ENCODE measurements at regions not wholly inside any gene's neighbourhood (a gene's known extent, or its start where the extent isn't known, plus 50 kb on each side); places are given as distances from the start of the nearest gene placed in this dataset.

- TF ChIP-seq CTCF (IDR thresholded peaks at IDR 0.05; ENCODE audit: low read depth, low read length, poor library complexity, severe bottlenecking) (no peak), EZH2phosphoT487 (IDR thresholded peaks at IDR 0.05; ENCODE audit: borderline replicate concordance, low read length) (no peak)
Observed at GRCh38 chr4:23567338-23567737, 322.5 kb downstream of the PPARGC1A start.
